Caki2 (cell line): ENCODE measurements at regions not wholly inside any gene's neighbourhood (a gene's known extent, or its start where the extent isn't known, plus 50 kb on each side); places are given as distances from the start of the nearest gene placed in this dataset.

Experiments used
- DNase-seq: peaks from one replicate; pipeline ENCODE4 v3.0.0-alpha.2; 2015; ENCODE audit warnings: low read depth
- in situ Hi-C: cut with HindIII; loops from 2 replicates; pipeline ENCODE4 v1.10.0; 2016; ENCODE audit warnings: low sequenced_read_pairs, low pct_unique_long_range_greater_than_20kb, mixed read lengths

GRCh38 chrX:132568291-132568690 lies 79.5 kb upstream of the MBNL3 start:
- DNase-seq: no peak

GRCh38 chrX:132565273-132565672 lies 76.4 kb upstream of the MBNL3 start:
- DNase-seq: no peak
- in situ Hi-C loops: no loop called here

More at GRCh38 chrX:132568291-132568690, 79.5 kb upstream of the MBNL3 start:
- in situ Hi-C loops: no loop called here

- in situ Hi-C loops: no loop called here
- no peak for DNase-seq
Observed at GRCh38 chrX:132563976-132564375, 75.1 kb upstream of the MBNL3 start.

- no peak for DNase-seq
- in situ Hi-C loops: no loop called here
Observed at GRCh38 chrX:132561974-132562373, 73.1 kb upstream of the MBNL3 start.

GRCh38 chrX:132561483-132561882 lies 72.6 kb upstream of the MBNL3 start:
- in situ Hi-C loops: no loop called here
- no peak for DNase-seq

- in situ Hi-C loops: no loop called here
- DNase-seq: peak; percentile 34
Observed at GRCh38 chrX:132559101-132559500, 70.3 kb upstream of the MBNL3 start.

GRCh38 chrX:132539611-132540010 lies 50.8 kb upstream of the MBNL3 start:
- no peak for DNase-seq
- in situ Hi-C loops: no loop called here
